B cell (primary cell): ENCODE measurements at regions not wholly inside any gene's neighbourhood (a gene's known extent, or its start where the extent isn't known, plus 50 kb on each side); places are given as distances from the start of the nearest gene placed in this dataset.

Experiments
- ATAC-seq: fragments of 200-7000 bp; cut with Tn5 transposase; one replicate; pipeline ENCODE4 v1.10.0; 2021; ENCODE audit warnings: low read depth, mild to moderate bottlenecking, moderate number of reproducible peaks, moderate library complexity
- CTCF ChIA-PET: fragments of 350-600 bp; sonication (Branson Sonifier 250); formaldehyde crosslinking; loops from one replicate; lab custom pipeline; 2021; ENCODE audit warnings: antibody characterized with exemption, inconsistent platforms; lab: Charles Lee
- POLR2A ChIA-PET: fragments of 350-600 bp; sonication (Branson Sonifier 250); formaldehyde crosslinking; loops from one replicate; lab custom pipeline; 2021; ENCODE audit warnings: antibody characterized with exemption; lab: Charles Lee
- DNase-seq: peaks from one replicate; pipeline ENCODE4 v3.0.0; 2013
- H2AFZ ChIP-seq: 2 replicates; pipeline ENCODE4 v1.6.1; 2012; ENCODE audit warnings: mild to moderate bottlenecking, low read depth, low read length; ENCODE audit not compliant: insufficient read depth, poor library complexity, severe bottlenecking
- H3K27ac ChIP-seq, 2 donors: 1 replicate in 1 of 2; 2 replicates in 1 of 2; pipeline ENCODE4 v1.5.1; 2012 to 2013; ENCODE audit warnings: low read length in 2 of 2, mild to moderate bottlenecking in 2 of 2, moderate library complexity in 1 of 2
- H3K27me3 ChIP-seq, 4 experiments: fragments of 200-600 bp in 1 of 4; sonication (generic) in 1 of 4; replicated peaks in 1 of 4; 1 replicate in 2 of 4; 2 replicates in 2 of 4; pipeline versions ENCODE4 v1.6.1 to v1.7.0; 2013 to 2016; ENCODE audit warnings: low read length in 3 of 4, mild to moderate bottlenecking in 2 of 4, mixed read lengths in 1 of 4, moderate library complexity in 1 of 4; ENCODE audit not compliant: insufficient read depth in 4 of 4, control insufficient read depth in 3 of 4; ENCODE audit errors: control extremely low read depth in 1 of 4
- H3K36me3 ChIP-seq, 2 experiments: replicated peaks in 1 of 2; 1 replicate in 1 of 2; 2 replicates in 1 of 2; pipeline versions ENCODE4 v1.6.1 to v1.7.1; 2013; ENCODE audit warnings: low read length in 1 of 2; ENCODE audit not compliant: insufficient read depth in 2 of 2, control insufficient read depth in 1 of 2; ENCODE audit errors: control extremely low read depth in 1 of 2, extremely low read depth in 1 of 2
- H3K4me1 ChIP-seq, 2 donors: fragments of 200-600 bp in 1 of 2; sonication (generic) in 1 of 2; 1 replicate in 1 of 2; 2 replicates in 1 of 2; pipeline versions ENCODE4 v1.5.1 to v1.6.1; 2013 to 2017; ENCODE audit warnings: low read length in 2 of 2; ENCODE audit not compliant: control insufficient read depth in 2 of 2, insufficient read depth in 2 of 2
- H3K4me2 ChIP-seq: replicated peaks from 2 replicates; pipeline ENCODE3; 2012; ENCODE audit warnings: mild to moderate bottlenecking, low read depth, low read length; ENCODE audit not compliant: poor library complexity, severe bottlenecking
- H3K4me3 ChIP-seq, 5 experiments: fragments of 200-600 bp in 1 of 5; sonication (generic) in 1 of 5; 1 replicate in 3 of 5; 2 replicates in 2 of 5; pipeline versions ENCODE4 v1.5.1 to v1.7.0; 2011 to 2016; ENCODE audit warnings: low read length in 4 of 5, mild to moderate bottlenecking in 4 of 5, low read depth in 2 of 5, control low read depth in 1 of 5, moderate library complexity in 1 of 5; ENCODE audit not compliant: insufficient read depth in 1 of 5; ENCODE audit errors: control extremely low read depth in 1 of 5, extremely low read depth in 1 of 5
- H3K79me2 ChIP-seq: fragments of 200-600 bp; sonication (generic); one replicate; pipeline ENCODE4 v1.6.0; 2016; ENCODE audit warnings: low read length; ENCODE audit not compliant: control insufficient read depth, insufficient read depth
- H3K9ac ChIP-seq: fragments of 200-600 bp; sonication (generic); 2 replicates; pipeline ENCODE4 v1.6.1; 2017; ENCODE audit warnings: mild to moderate bottlenecking, low read length, moderate library complexity
- H3K9me3 ChIP-seq, 3 donors: one replicate each; pipeline versions ENCODE4 v1.6.1 to v1.7.1; 2013; ENCODE audit warnings: low read length in 2 of 3; ENCODE audit not compliant: control insufficient read depth in 2 of 3, insufficient read depth in 1 of 3; ENCODE audit errors: control extremely low read depth in 1 of 3
- H4K20me1 ChIP-seq: 2 replicates; pipeline ENCODE4 v1.6.0; 2012; ENCODE audit warnings: mild to moderate bottlenecking, low read length; ENCODE audit not compliant: insufficient read depth, control insufficient read depth, poor library complexity, severe bottlenecking
- H3K27ac Mint-ChIP-seq: one replicate; pipeline ENCODE4 v1.8.0; 2021; ENCODE audit warnings: mixed read lengths
- H3K27me3 Mint-ChIP-seq: one replicate; pipeline ENCODE4 v1.8.0; 2021; ENCODE audit warnings: mixed read lengths
- H3K4me1 Mint-ChIP-seq: one replicate; pipeline ENCODE4 v1.8.0; 2021; ENCODE audit warnings: mixed read lengths
- H3K4me3 Mint-ChIP-seq: one replicate; pipeline ENCODE4 v1.8.0; 2021; ENCODE audit warnings: mixed read lengths
- H3K9me3 Mint-ChIP-seq: one replicate; pipeline ENCODE4 v1.8.0; 2022; ENCODE audit warnings: mixed read lengths; ENCODE audit not compliant: insufficient read depth
- EZH2 ChIP-seq: IDR thresholded peaks from 2 replicates; pipeline ENCODE4 v1.6.1; 2012; ENCODE audit warnings: borderline replicate concordance, low read depth, mild to moderate bottlenecking, moderate library complexity, low read length; ENCODE audit not compliant: insufficient read depth, poor library complexity, severe bottlenecking
- WGBS: methylation state at CpG from one replicate; pipeline ENCODE4 v1.1.5; 2013; ENCODE audit warnings: missing lambda C conversion rate; ENCODE audit not compliant: insufficient coverage; 5-methylcytosine and 5-hydroxymethylcytosine counted together
- intact Hi-C: fragments of 100-400 bp; cut with micrococcal nuclease; formaldehyde crosslinking; loops from one replicate; pipeline ENCODE4 v1.10.0; 2022
- TF ChIP-seq, protein P1 (sequence below): fragments of 200-600 bp; IDR thresholded peaks from one replicate; pipeline ENCODE4 v1.8.0; 2022; ENCODE audit warnings: antibody characterized with exemption, mild to moderate bottlenecking

DNA sequence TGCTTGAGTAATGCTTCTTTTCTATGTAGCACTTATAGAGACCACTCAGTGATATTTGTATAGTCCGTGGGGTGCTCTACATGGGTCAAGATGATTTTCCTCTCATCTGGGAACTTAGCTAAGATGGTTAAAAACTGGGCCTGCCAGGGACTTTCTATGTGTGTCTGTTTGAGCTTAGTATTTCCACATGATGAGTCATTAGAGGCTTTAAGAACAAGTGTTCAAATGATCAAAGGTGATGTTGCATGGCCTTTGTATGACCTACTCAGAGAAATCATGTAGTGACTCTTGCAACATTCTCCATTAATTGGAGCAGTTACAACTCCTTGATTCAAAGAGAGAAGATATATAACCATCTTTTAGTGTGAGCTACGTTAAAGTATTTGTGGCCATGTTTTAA is 1480.5 kb upstream of the IGFBP7 start:
- Histone ChIP-seq H3K36me3 (no peaks in the 10 kb centered on the region), H2AFZ (no peak overlapping the region), H3K4me3 (no peak overlapping the region), H3K9me3 (no peaks in the 10 kb centered on the region), H3K79me2 (no peaks in the 10 kb centered on the region), H3K9ac (no peak overlapping the region), H3K27me3 (no peaks in the 10 kb centered on the region), H3K4me2 (no peak overlapping the region), H3K4me1 (no peaks in the 10 kb centered on the region), H3K27ac (no peak overlapping the region), H4K20me1 (no peaks in the 10 kb centered on the region)
- Mint-ChIP-seq H3K9me3 (no peaks in the 10 kb centered on the region), H3K4me1 (no peaks in the 10 kb centered on the region), H3K4me3 (no peak overlapping the region), H3K27ac (no peak overlapping the region), H3K27me3 (no peaks in the 10 kb centered on the region)
- DNase-seq (no peak), ATAC-seq (no peak)
- ChIA-PET CTCF (no interaction called here), POLR2A (no interaction called here)
- TF ChIP-seq, protein P1, sequence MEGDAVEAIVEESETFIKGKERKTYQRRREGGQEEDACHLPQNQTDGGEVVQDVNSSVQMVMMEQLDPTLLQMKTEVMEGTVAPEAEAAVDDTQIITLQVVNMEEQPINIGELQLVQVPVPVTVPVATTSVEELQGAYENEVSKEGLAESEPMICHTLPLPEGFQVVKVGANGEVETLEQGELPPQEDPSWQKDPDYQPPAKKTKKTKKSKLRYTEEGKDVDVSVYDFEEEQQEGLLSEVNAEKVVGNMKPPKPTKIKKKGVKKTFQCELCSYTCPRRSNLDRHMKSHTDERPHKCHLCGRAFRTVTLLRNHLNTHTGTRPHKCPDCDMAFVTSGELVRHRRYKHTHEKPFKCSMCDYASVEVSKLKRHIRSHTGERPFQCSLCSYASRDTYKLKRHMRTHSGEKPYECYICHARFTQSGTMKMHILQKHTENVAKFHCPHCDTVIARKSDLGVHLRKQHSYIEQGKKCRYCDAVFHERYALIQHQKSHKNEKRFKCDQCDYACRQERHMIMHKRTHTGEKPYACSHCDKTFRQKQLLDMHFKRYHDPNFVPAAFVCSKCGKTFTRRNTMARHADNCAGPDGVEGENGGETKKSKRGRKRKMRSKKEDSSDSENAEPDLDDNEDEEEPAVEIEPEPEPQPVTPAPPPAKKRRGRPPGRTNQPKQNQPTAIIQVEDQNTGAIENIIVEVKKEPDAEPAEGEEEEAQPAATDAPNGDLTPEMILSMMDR, result no peak
- no peak for TF ChIP-seq EZH2
- 90% methylated on average over 1 of the region's 2 CpGs for WGBS
- intact Hi-C loops, result no loop called here

DNA sequence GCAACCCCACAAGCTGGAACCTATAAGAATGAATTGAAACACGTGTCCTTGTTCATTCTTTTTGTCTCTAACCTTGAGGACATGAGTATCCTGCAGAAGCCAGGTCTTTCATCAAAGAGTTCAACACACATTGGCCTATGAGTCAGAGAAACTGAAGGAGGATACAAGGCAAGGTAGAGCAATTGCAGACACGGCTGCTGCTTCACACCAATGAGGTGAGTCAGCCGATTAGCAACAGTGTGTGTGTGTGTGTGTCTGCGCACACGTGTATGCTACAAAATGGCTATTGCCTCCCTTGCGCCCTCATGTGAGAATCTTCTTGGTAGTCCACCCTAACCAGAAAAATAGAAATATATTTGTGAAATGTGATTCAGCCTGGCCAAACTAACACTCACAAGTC is 1477.7 kb upstream of the IGFBP7 start:
- Histone ChIP-seq H3K9me3 (peaks cover 0 to 10% (median 0%) of the 10 kb centered on the region in 3 donors), H3K79me2 (no peaks in the 10 kb centered on the region), H3K4me3 (no peak overlapping the region), H3K27ac (no peak overlapping the region), H4K20me1 (no peaks in the 10 kb centered on the region), H3K4me2 (no peak overlapping the region), H3K4me1 (no peaks in the 10 kb centered on the region), H3K36me3 (no peaks in the 10 kb centered on the region), H3K9ac (no peak overlapping the region), H3K27me3 (no peaks in the 10 kb centered on the region), H2AFZ (no peak overlapping the region)
- 43% methylated on average over 1 of the region's 6 CpGs for WGBS
- no peaks in the 10 kb centered on the region for H3K4me1 Mint-ChIP-seq
- no peaks in the 10 kb centered on the region for H3K27me3 Mint-ChIP-seq
- intact Hi-C loops, result no loop called here
- DNase-seq, result no peak
- CTCF ChIA-PET, result no interaction called here
- H3K9me3 Mint-ChIP-seq, result peaks cover 6% of the 10 kb centered on the region
- TF ChIP-seq EZH2, result no peak
- TF ChIP-seq, protein P1, result no peak
- H3K4me3 Mint-ChIP-seq, result no peak overlapping the region
- H3K27ac Mint-ChIP-seq, result no peak overlapping the region
- ATAC-seq, result no peak
- POLR2A ChIA-PET, result no interaction called here
